ENCODE measurements at regions not wholly inside any gene's neighbourhood (a gene's known extent, or its start where the extent isn't known, plus 50 kb on each side); places are given as distances from the start of the nearest gene placed in this dataset.

DNA sequence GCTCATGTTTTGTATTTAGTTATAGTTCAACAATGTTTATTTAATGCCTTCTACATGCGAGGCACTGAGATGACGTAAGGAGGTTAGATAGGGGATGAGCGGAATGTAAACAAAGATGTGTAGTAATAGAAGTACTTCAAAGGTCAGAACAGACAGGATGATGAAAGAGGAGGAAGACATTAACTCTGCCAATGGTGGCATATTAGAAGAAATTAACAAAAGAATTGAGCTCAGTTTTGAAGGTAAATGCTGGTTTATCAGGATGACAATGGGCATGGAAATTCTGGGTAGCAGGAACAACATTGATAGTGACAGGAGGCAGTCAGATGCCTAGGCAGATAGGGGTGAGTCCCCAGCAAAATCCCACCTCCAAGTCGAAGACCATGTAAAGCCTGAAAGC lies 62.3 kb upstream of the PGRMC2 start (continued):
- TF ChIP-seq, protein P1, sequence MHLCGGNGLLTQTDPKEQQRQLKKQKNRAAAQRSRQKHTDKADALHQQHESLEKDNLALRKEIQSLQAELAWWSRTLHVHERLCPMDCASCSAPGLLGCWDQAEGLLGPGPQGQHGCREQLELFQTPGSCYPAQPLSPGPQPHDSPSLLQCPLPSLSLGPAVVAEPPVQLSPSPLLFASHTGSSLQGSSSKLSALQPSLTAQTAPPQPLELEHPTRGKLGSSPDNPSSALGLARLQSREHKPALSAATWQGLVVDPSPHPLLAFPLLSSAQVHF (CRISPR knock-in tag; IDR thresholded peaks at IDR 0.05): no peak
- TF ChIP-seq MTF2 (CRISPR knock-in tag; IDR thresholded peaks at IDR 0.05; ENCODE audit: borderline replicate concordance) (no peak), HOXD1 (CRISPR knock-in tag; IDR thresholded peaks at IDR 0.05) (0 out of 2 replicates have a peak, but pooled peaks have one; percentile 64), TCF7 (IDR thresholded peaks at IDR 0.05; ENCODE audit: low read depth) (peak; percentile 90), ZNF3 (CRISPR knock-in tag; IDR thresholded peaks at IDR 0.05) (no peak), HDAC1 (CRISPR knock-in tag; IDR thresholded peaks at IDR 0.05) (peak; percentile 65; the same call in 1 of the 2 replicates), ZNF10 (CRISPR knock-in tag; IDR thresholded peaks at IDR 0.05; ENCODE audit: borderline replicate concordance, low read depth) (no peak), KLF16 (CRISPR knock-in tag; IDR thresholded peaks at IDR 0.05) (peak in 1 of 2 experiments; percentile 53; a peak in 1 of 4 replicates), MAZ (IDR thresholded peaks at IDR 0.05; ENCODE audit: borderline replicate concordance, low read depth, low read length) (no peak), MAZ (CRISPR knock-in tag; IDR thresholded peaks at IDR 0.05; ENCODE audit: low read depth) (no peak), PHF5A (CRISPR knock-in tag; IDR thresholded peaks at IDR 0.05; ENCODE audit: low read depth, unreplicated experiment) (no peak), RFX1 (IDR thresholded peaks at IDR 0.05) (no peak), NCOR1 (IDR thresholded peaks at IDR 0.05; ENCODE audit: borderline replicate concordance, low read length) (peak; percentile 78; the same call in 1 of the 2 replicates), ZNF34 (CRISPR knock-in tag; IDR thresholded peaks at IDR 0.05; ENCODE audit: borderline replicate concordance) (no peak), ZNF614 (CRISPR knock-in tag; IDR thresholded peaks at IDR 0.05; ENCODE audit: borderline replicate concordance) (0 out of 2 replicates have a peak, but pooled peaks have one; percentile 71), FOXK2 (IDR thresholded peaks at IDR 0.05) (peak; percentile 65; the same call in 1 of the 2 replicates)
- TF ChIP-seq, protein P2, sequence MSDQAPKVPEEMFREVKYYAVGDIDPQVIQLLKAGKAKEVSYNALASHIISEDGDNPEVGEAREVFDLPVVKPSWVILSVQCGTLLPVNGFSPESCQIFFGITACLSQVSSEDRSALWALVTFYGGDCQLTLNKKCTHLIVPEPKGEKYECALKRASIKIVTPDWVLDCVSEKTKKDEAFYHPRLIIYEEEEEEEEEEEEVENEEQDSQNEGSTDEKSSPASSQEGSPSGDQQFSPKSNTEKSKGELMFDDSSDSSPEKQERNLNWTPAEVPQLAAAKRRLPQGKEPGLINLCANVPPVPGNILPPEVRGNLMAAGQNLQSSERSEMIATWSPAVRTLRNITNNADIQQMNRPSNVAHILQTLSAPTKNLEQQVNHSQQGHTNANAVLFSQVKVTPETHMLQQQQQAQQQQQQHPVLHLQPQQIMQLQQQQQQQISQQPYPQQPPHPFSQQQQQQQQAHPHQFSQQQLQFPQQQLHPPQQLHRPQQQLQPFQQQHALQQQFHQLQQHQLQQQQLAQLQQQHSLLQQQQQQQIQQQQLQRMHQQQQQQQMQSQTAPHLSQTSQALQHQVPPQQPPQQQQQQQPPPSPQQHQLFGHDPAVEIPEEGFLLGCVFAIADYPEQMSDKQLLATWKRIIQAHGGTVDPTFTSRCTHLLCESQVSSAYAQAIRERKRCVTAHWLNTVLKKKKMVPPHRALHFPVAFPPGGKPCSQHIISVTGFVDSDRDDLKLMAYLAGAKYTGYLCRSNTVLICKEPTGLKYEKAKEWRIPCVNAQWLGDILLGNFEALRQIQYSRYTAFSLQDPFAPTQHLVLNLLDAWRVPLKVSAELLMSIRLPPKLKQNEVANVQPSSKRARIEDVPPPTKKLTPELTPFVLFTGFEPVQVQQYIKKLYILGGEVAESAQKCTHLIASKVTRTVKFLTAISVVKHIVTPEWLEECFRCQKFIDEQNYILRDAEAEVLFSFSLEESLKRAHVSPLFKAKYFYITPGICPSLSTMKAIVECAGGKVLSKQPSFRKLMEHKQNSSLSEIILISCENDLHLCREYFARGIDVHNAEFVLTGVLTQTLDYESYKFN (CRISPR knock-in tag; conservative IDR thresholded peaks at IDR 0.05): peak; percentile 68
- TF ChIP-seq, protein P3, sequence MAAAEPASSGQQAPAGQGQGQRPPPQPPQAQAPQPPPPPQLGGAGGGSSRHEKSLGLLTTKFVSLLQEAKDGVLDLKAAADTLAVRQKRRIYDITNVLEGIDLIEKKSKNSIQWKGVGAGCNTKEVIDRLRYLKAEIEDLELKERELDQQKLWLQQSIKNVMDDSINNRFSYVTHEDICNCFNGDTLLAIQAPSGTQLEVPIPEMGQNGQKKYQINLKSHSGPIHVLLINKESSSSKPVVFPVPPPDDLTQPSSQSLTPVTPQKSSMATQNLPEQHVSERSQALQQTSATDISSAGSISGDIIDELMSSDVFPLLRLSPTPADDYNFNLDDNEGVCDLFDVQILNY (CRISPR knock-in tag; conservative IDR thresholded peaks at IDR 0.05): no peak
- TF ChIP-seq, protein P4, sequence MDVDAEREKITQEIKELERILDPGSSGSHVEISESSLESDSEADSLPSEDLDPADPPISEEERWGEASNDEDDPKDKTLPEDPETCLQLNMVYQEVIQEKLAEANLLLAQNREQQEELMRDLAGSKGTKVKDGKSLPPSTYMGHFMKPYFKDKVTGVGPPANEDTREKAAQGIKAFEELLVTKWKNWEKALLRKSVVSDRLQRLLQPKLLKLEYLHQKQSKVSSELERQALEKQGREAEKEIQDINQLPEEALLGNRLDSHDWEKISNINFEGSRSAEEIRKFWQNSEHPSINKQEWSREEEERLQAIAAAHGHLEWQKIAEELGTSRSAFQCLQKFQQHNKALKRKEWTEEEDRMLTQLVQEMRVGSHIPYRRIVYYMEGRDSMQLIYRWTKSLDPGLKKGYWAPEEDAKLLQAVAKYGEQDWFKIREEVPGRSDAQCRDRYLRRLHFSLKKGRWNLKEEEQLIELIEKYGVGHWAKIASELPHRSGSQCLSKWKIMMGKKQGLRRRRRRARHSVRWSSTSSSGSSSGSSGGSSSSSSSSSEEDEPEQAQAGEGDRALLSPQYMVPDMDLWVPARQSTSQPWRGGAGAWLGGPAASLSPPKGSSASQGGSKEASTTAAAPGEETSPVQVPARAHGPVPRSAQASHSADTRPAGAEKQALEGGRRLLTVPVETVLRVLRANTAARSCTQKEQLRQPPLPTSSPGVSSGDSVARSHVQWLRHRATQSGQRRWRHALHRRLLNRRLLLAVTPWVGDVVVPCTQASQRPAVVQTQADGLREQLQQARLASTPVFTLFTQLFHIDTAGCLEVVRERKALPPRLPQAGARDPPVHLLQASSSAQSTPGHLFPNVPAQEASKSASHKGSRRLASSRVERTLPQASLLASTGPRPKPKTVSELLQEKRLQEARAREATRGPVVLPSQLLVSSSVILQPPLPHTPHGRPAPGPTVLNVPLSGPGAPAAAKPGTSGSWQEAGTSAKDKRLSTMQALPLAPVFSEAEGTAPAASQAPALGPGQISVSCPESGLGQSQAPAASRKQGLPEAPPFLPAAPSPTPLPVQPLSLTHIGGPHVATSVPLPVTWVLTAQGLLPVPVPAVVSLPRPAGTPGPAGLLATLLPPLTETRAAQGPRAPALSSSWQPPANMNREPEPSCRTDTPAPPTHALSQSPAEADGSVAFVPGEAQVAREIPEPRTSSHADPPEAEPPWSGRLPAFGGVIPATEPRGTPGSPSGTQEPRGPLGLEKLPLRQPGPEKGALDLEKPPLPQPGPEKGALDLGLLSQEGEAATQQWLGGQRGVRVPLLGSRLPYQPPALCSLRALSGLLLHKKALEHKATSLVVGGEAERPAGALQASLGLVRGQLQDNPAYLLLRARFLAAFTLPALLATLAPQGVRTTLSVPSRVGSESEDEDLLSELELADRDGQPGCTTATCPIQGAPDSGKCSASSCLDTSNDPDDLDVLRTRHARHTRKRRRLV (CRISPR knock-in tag; IDR thresholded peaks at IDR 0.05): no peak
- TF ChIP-seq, protein P5, sequence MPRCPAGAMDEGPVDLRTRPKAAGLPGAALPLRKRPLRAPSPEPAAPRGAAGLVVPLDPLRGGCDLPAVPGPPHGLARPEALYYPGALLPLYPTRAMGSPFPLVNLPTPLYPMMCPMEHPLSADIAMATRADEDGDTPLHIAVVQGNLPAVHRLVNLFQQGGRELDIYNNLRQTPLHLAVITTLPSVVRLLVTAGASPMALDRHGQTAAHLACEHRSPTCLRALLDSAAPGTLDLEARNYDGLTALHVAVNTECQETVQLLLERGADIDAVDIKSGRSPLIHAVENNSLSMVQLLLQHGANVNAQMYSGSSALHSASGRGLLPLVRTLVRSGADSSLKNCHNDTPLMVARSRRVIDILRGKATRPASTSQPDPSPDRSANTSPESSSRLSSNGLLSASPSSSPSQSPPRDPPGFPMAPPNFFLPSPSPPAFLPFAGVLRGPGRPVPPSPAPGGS (CRISPR knock-in tag; IDR thresholded peaks at IDR 0.05): no peak

Data from HepG2 (cell line).